Panc1 (cell line): ENCODE measurements at regions not wholly inside any gene's neighbourhood (a gene's known extent, or its start where the extent isn't known, plus 50 kb on each side); places are given as distances from the start of the nearest gene placed in this dataset.

ENCODE experiments used
- ATAC-seq: fragments of 200-7000 bp; cut with Tn5 transposase; 2 replicates; pipeline ENCODE4 v1.9.1; 2020; ENCODE audit warnings: mild to moderate bottlenecking, moderate library complexity
- BruUV-seq: library from RNA; stranded (reverse); fragments of 400-500 nt; replicated peaks from 2 replicates; lab custom pipeline; 2021; lab: Mats Ljungman, UMichigan
- CTCF ChIA-PET: fragments of 300-600 bp; sonication (Branson Sonifier 250); formaldehyde crosslinking; loops from one replicate; lab custom pipeline; 2022; ENCODE audit warnings: antibody characterized with exemption; lab: Charles Lee
- POLR2A ChIA-PET: fragments of 300-600 bp; sonication (Branson Sonifier 250); formaldehyde crosslinking; loops from one replicate; lab custom pipeline; 2022; ENCODE audit warnings: antibody characterized with exemption; lab: Charles Lee
- DNase-seq: peaks from one replicate; pipeline ENCODE4 v3.0.0-alpha.2; 2010; ENCODE audit warnings: low read depth, low spot score
- H3K27ac ChIP-seq: 2 replicates; pipeline ENCODE4 v1.5.1; 2011; ENCODE audit warnings: mild to moderate bottlenecking, low read length, inconsistent platforms
- H3K27me3 ChIP-seq: fragments of 200-500 bp; sonication (Bioruptor generic); 2 replicates; pipeline ENCODE4 v1.6.0; 2014; ENCODE audit warnings: low read length, inconsistent platforms; ENCODE audit not compliant: control insufficient read depth, insufficient read depth
- H3K36me3 ChIP-seq: fragments of 200-500 bp; sonication (Bioruptor generic); 2 replicates; pipeline ENCODE4 v1.5.1; 2014; ENCODE audit warnings: inconsistent platforms, mild to moderate bottlenecking, low read length, moderate library complexity; ENCODE audit not compliant: control insufficient read depth, insufficient read depth
- H3K4me1 ChIP-seq: 2 replicates; pipeline ENCODE4 v1.5.1; 2011; ENCODE audit warnings: inconsistent platforms, mild to moderate bottlenecking, low read length, moderate library complexity; ENCODE audit not compliant: control insufficient read depth, insufficient read depth
- H3K4me3 ChIP-seq, 2 experiments: 2 replicates each; pipeline ENCODE4 v1.5.1; 2011 to 2012; ENCODE audit warnings: low read depth in 2 of 2, low read length in 2 of 2, mild to moderate bottlenecking in 2 of 2, inconsistent platforms in 1 of 2, moderate library complexity in 1 of 2
- H3K9me3 ChIP-seq: fragments of 200-500 bp; sonication (Bioruptor generic); 2 replicates; pipeline ENCODE4 v1.5.1; 2014; ENCODE audit warnings: low read depth, mild to moderate bottlenecking, inconsistent platforms, low read length, moderate library complexity; ENCODE audit not compliant: control insufficient read depth, insufficient read depth
- POLR2AphosphoS5 ChIP-seq: IDR thresholded peaks from 2 replicates; pipeline ENCODE4 v1.6.1; 2012; ENCODE audit warnings: mild to moderate bottlenecking, low read depth, low read length, moderate library complexity
- SIN3A ChIP-seq: IDR thresholded peaks from 2 replicates; pipeline ENCODE4 v1.6.1; 2012; ENCODE audit warnings: low read depth, mild to moderate bottlenecking, low read length, moderate library complexity, borderline replicate concordance; ENCODE audit not compliant: insufficient read depth
- TCF7L2 ChIP-seq: IDR thresholded peaks from 2 replicates; pipeline ENCODE4 v1.6.1; 2011; ENCODE audit warnings: mild to moderate bottlenecking, low read depth, low read length, inconsistent platforms
- in situ Hi-C: cut with HindIII; loops from 2 replicates; pipeline ENCODE4 v1.10.0; 2016; ENCODE audit warnings: low sequenced_read_pairs, low pct_unique_long_range_greater_than_20kb
- intact Hi-C: fragments of 100-400 bp; cut with micrococcal nuclease; formaldehyde crosslinking; loops from one replicate; pipeline ENCODE4 v1.10.0; 2022; ENCODE audit not compliant: unreplicated experiment
- TF ChIP-seq, protein P1 (sequence below), 2 experiments: IDR thresholded peaks; 2 replicates each; pipeline ENCODE4 v1.6.1; 2011 to 2012; ENCODE audit warnings: low read depth in 2 of 2, control low read depth in 1 of 2, low read length in 1 of 2, mild to moderate bottlenecking in 1 of 2, moderate library complexity in 1 of 2; ENCODE audit not compliant: insufficient read depth in 1 of 2
- TF ChIP-seq, protein P2 (sequence below): fragments of 450-650 bp; IDR thresholded peaks from 2 replicates; pipeline ENCODE4 v1.5.1; 2017; ENCODE audit warnings: mild to moderate bottlenecking

DNA sequence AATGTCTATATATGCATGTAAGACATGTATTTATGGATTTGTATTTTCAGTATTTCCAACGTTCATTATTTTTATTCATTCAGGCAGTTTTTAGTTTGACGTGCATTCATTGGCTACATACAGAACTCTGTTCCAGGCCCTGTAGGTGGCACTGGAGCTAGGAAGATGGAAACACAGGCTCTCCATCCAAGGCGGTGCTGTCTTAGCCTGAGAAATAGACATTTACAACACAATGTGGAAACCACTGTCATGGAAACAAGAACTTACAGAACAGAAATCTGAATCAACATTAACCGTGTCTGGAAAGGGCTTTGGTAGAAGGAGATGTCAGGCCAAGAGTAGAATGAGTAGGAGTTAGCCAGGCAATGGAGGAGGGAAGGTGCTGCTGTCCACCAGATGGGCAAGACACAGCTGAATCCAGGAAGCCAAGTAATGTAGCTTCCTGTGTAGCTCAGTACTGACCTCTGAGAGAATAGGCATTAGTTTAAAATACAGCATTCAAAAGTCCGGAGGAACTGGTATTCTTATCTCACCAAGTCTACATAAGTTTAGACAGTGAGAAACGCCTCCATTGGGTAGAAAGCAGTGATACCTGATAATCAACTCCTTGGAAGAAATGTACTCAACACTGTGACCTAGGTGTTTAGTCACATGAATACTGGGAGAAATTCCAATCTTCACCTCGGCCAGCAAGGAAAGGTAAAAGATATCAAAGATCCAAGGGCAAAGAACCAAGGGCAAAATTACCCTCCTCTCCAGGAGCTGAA, 388.6 kb upstream of the CDH6 start:
- ATAC-seq, result no peak
- Histone ChIP-seq H3K27ac (no peak overlapping the region), H3K27me3 (no peaks in the 10 kb centered on the region), H3K4me3 (no peak overlapping the region), H3K36me3 (no peaks in the 10 kb centered on the region), H3K4me1 (no peaks in the 10 kb centered on the region), H3K9me3 (no peaks in the 10 kb centered on the region; the same call in 1 of the 2 replicates)
- ChIA-PET POLR2A (no interaction called here), CTCF (no interaction called here)
- BruUV-seq, result no TSS peak
- in situ Hi-C loops (no loop called here), intact Hi-C loops (no loop called here)
- DNase-seq, result no peak
- TF ChIP-seq, protein P1, sequence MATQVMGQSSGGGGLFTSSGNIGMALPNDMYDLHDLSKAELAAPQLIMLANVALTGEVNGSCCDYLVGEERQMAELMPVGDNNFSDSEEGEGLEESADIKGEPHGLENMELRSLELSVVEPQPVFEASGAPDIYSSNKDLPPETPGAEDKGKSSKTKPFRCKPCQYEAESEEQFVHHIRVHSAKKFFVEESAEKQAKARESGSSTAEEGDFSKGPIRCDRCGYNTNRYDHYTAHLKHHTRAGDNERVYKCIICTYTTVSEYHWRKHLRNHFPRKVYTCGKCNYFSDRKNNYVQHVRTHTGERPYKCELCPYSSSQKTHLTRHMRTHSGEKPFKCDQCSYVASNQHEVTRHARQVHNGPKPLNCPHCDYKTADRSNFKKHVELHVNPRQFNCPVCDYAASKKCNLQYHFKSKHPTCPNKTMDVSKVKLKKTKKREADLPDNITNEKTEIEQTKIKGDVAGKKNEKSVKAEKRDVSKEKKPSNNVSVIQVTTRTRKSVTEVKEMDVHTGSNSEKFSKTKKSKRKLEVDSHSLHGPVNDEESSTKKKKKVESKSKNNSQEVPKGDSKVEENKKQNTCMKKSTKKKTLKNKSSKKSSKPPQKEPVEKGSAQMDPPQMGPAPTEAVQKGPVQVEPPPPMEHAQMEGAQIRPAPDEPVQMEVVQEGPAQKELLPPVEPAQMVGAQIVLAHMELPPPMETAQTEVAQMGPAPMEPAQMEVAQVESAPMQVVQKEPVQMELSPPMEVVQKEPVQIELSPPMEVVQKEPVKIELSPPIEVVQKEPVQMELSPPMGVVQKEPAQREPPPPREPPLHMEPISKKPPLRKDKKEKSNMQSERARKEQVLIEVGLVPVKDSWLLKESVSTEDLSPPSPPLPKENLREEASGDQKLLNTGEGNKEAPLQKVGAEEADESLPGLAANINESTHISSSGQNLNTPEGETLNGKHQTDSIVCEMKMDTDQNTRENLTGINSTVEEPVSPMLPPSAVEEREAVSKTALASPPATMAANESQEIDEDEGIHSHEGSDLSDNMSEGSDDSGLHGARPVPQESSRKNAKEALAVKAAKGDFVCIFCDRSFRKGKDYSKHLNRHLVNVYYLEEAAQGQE (IDR thresholded peaks at IDR 0.05; ENCODE audit: insufficient read depth in 1 of 2, low read depth in 2 of 2, low read length in 1 of 2), result no peak
- TF ChIP-seq SIN3A (no peak), POLR2AphosphoS5 (no peak), TCF7L2 (no peak)
- TF ChIP-seq, protein P2, sequence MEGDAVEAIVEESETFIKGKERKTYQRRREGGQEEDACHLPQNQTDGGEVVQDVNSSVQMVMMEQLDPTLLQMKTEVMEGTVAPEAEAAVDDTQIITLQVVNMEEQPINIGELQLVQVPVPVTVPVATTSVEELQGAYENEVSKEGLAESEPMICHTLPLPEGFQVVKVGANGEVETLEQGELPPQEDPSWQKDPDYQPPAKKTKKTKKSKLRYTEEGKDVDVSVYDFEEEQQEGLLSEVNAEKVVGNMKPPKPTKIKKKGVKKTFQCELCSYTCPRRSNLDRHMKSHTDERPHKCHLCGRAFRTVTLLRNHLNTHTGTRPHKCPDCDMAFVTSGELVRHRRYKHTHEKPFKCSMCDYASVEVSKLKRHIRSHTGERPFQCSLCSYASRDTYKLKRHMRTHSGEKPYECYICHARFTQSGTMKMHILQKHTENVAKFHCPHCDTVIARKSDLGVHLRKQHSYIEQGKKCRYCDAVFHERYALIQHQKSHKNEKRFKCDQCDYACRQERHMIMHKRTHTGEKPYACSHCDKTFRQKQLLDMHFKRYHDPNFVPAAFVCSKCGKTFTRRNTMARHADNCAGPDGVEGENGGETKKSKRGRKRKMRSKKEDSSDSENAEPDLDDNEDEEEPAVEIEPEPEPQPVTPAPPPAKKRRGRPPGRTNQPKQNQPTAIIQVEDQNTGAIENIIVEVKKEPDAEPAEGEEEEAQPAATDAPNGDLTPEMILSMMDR, result no peak

DNA sequence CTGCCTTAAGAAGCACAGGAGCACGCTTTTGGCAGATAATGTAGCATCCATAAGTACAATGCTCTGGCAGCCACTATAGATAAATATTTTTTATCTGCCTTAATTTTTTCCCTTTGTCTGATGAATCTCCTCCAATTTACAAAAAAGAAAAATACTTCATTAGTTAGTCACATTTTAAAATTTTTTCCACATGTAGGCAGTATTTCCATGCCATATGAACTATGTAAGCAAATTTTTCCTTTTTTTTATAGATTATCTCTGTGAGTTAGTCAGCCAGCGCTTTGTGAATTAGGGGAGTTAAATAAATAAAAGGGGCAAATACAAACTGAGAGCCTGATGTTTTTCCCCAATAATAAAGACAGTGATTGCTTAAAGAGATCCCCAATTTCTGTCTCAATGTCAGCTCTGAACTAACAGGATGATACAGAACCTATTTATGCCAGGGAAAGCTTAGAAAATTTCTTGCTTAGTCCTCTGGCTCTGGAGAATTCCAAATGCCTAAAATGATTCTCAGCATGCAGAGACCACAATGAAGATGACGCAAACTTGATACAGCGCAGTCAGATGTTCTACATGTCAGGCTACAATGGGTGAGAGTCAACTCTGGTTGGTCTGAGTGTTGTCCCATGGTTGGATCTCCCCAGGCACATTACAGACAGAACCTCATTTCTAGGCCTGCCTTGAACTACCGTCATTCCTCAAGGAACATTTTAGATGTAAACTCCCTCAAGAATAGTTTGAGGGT, 390.4 kb upstream of the CDH6 start:
- no peak overlapping the region for H3K27ac ChIP-seq
- ChIA-PET POLR2A (no interaction called here), CTCF (no interaction called here)
- DNase-seq (no peak), ATAC-seq (no peak)
- BruUV-seq, result no TSS peak
- H3K4me1 ChIP-seq, result no peaks in the 10 kb centered on the region
- no peak overlapping the region for H3K4me3 ChIP-seq
- no peaks in the 10 kb centered on the region for H3K36me3 ChIP-seq
- TF ChIP-seq POLR2AphosphoS5 (no peak), SIN3A (no peak), TCF7L2 (no peak)
- TF ChIP-seq, protein P1 (IDR thresholded peaks at IDR 0.05; ENCODE audit: insufficient read depth in 1 of 2, low read depth in 2 of 2, low read length in 1 of 2), result no peak
- TF ChIP-seq, protein P2, result no peak
- no peaks in the 10 kb centered on the region; the same call in 1 of the 2 replicates for H3K9me3 ChIP-seq
- intact Hi-C loops (no loop called here), in situ Hi-C loops (no loop called here)
- H3K27me3 ChIP-seq, result no peaks in the 10 kb centered on the region
